Gastrocnemius medialis (tissue), 4 donors: ENCODE measurements at regions not wholly inside any gene's neighbourhood (a gene's known extent, or its start where the extent isn't known, plus 50 kb on each side); places are given as distances from the start of the nearest gene placed in this dataset.

Experiments
- CTCF ChIP-seq, 5 experiments: fragments of 450-650 bp in 3 of 5; fragments of 200-600 bp in 2 of 5; sonication (generic) in 2 of 5; IDR thresholded peaks in 4 of 5; conservative IDR thresholded peaks in 1 of 5; 1 replicate in 4 of 5; 2 replicates in 1 of 5; pipeline ENCODE4 v1.5.1; 2016 to 2019; ENCODE audit warnings: antibody characterized with exemption in 5 of 5, mild to moderate bottlenecking in 3 of 5, moderate library complexity in 3 of 5
- POLR2A ChIP-seq, 2 donors: fragments of 450-650 bp; IDR thresholded peaks; one replicate each; pipeline ENCODE4 v1.6.1; 2017; ENCODE audit warnings: antibody characterized with exemption in 2 of 2, mild to moderate bottlenecking in 2 of 2, moderate library complexity in 2 of 2

GRCh38 chr5:5570646-5571045 lies 148.2 kb downstream of the ICE1 start:
- TF ChIP-seq POLR2A (IDR thresholded peaks at IDR 0.05) (no peak), CTCF (IDR thresholded peaks at IDR 0.05 in 4 of 5, conservative IDR thresholded peaks at IDR 0.05 in 1 of 5) (no peak)
